MCF 10A (cell line): ENCODE measurements at regions not wholly inside any gene's neighbourhood (a gene's known extent, or its start where the extent isn't known, plus 50 kb on each side); places are given as distances from the start of the nearest gene placed in this dataset.

Source experiments
- BruUV-seq: library from RNA; stranded (reverse); fragments of 400-500 nt; replicated peaks from 2 replicates; lab custom pipeline; 2021; lab: Mats Ljungman, UMichigan
- CTCF ChIA-PET: fragments of 300-600 bp; sonication (Branson Sonifier 250); formaldehyde crosslinking; extraction: SDS; loops from one replicate; lab custom pipeline; 2021; ENCODE audit warnings: antibody characterized with exemption, inconsistent platforms; lab: Yijun Ruan, JAX
- POLR2A ChIA-PET: fragments of 300-600, 350-650 bp; sonication (Branson Sonifier 250); formaldehyde crosslinking; extraction: SDS; loops from one replicate; lab custom pipeline; 2020; ENCODE audit warnings: antibody characterized with exemption, inconsistent platforms; lab: Yijun Ruan, JAX
- DNase-seq: peaks from one replicate; pipeline ENCODE4 v3.0.0-alpha.2; 2018; ENCODE audit not compliant: unreplicated experiment
- H3K27ac Mint-ChIP-seq: one replicate; pipeline ENCODE4 v1.8.0; 2022; ENCODE audit warnings: mild to moderate bottlenecking, low read depth, mixed read lengths; ENCODE audit not compliant: unreplicated experiment
- H3K27me3 Mint-ChIP-seq: one replicate; pipeline ENCODE4 v1.8.0; 2022; ENCODE audit warnings: mixed read lengths; ENCODE audit not compliant: insufficient read depth, unreplicated experiment
- H3K36me3 Mint-ChIP-seq: one replicate; pipeline ENCODE4 v1.8.0; 2022; ENCODE audit warnings: mild to moderate bottlenecking, moderate library complexity, mixed read lengths; ENCODE audit not compliant: insufficient read depth, unreplicated experiment
- H3K4me1 Mint-ChIP-seq: one replicate; pipeline ENCODE4 v1.8.0; 2022; ENCODE audit warnings: mixed read lengths; ENCODE audit not compliant: insufficient read depth, unreplicated experiment
- H3K4me3 Mint-ChIP-seq: one replicate; pipeline ENCODE4 v1.8.0; 2022; ENCODE audit warnings: mild to moderate bottlenecking, moderate library complexity, mixed read lengths; ENCODE audit not compliant: unreplicated experiment
- H3K9me3 Mint-ChIP-seq: one replicate; pipeline ENCODE4 v1.8.0; 2022; ENCODE audit warnings: mixed read lengths; ENCODE audit not compliant: unreplicated experiment
- intact Hi-C: fragments of 100-400 bp; cut with micrococcal nuclease; formaldehyde crosslinking; loops from 2 replicates; pipeline ENCODE4 v1.14.1; 2022
- TF ChIP-seq, protein P1 (sequence below): fragments of 200-600 bp; IDR thresholded peaks from one replicate; pipeline ENCODE4 v1.8.0; 2022; ENCODE audit warnings: antibody characterized with exemption, mild to moderate bottlenecking; ENCODE audit not compliant: unreplicated experiment

DNA sequence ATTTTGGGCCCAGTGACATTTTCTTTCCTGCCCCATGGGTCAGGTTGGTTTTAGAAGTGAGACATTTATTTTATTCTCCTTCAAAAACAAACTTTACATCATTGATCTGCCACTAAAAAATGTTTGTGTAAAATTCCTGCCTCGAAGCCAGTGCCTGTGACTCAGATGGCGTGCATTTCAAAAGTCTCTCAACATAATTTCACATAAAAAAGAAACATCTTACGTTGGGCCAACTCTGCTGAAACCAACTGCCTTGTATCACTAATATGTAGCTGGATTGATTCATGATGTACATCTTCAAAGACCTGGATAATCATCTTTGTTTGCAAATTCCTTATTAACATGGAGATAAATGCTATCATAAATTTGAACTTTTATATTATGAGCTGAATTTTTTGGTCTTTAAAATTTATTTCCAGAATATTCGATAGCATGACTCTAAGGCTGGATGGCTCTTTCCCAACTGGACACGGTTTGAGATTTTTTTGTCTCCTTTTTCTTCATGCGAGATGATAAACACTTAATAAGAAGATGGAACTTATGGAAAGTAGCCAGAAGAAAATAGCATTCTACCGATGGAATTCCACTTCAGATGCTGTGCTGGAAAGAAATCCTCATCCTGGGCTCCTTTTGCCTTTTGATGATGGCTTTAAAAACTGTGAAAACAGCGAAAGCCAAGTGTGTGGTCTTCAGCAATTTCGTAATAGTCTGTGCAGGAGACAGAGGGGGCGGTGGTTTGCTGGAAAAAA, 420.5 kb downstream of the FGF9 start:
- ChIA-PET CTCF (no interaction called here), POLR2A (no interaction called here)
- Mint-ChIP-seq H3K27ac (no peak overlapping the region), H3K27me3 (no peaks in the 10 kb centered on the region), H3K9me3 (peaks cover 8% of the 10 kb centered on the region), H3K4me1 (peaks cover 6% of the 10 kb centered on the region), H3K4me3 (no peak overlapping the region), H3K36me3 (no peaks in the 10 kb centered on the region)
- no TSS peak for BruUV-seq
- TF ChIP-seq, protein P1, sequence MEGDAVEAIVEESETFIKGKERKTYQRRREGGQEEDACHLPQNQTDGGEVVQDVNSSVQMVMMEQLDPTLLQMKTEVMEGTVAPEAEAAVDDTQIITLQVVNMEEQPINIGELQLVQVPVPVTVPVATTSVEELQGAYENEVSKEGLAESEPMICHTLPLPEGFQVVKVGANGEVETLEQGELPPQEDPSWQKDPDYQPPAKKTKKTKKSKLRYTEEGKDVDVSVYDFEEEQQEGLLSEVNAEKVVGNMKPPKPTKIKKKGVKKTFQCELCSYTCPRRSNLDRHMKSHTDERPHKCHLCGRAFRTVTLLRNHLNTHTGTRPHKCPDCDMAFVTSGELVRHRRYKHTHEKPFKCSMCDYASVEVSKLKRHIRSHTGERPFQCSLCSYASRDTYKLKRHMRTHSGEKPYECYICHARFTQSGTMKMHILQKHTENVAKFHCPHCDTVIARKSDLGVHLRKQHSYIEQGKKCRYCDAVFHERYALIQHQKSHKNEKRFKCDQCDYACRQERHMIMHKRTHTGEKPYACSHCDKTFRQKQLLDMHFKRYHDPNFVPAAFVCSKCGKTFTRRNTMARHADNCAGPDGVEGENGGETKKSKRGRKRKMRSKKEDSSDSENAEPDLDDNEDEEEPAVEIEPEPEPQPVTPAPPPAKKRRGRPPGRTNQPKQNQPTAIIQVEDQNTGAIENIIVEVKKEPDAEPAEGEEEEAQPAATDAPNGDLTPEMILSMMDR = no peak
- intact Hi-C loops = no loop called here
- no peak for DNase-seq

DNA sequence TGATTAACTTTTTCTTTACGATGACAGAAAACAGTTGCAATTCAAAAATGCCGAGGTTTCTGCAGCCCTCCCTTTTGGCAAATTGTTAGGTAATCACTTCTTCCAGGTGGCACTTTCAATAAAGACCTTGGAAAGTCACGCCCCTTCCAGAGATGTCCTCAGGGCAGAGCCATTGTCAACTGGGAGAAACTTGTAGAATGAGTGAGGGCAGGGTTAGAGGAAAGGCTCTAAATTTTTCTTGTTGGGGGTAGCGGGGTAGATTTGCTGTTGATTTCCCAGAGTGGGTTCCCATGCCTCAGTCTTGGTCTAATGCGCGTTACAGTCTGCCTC, 421.1 kb downstream of the FGF9 start:
- Mint-ChIP-seq H3K9me3 (peaks cover 8% of the 10 kb centered on the region), H3K4me3 (no peak overlapping the region), H3K36me3 (no peaks in the 10 kb centered on the region), H3K27ac (no peak overlapping the region), H3K4me1 (peaks cover 6% of the 10 kb centered on the region), H3K27me3 (no peaks in the 10 kb centered on the region)
- intact Hi-C loops = no loop called here
- no peak for DNase-seq
- TF ChIP-seq, protein P1 = no peak
- POLR2A ChIA-PET = no interaction called here
- BruUV-seq = no TSS peak
- CTCF ChIA-PET = no interaction called here

DNA sequence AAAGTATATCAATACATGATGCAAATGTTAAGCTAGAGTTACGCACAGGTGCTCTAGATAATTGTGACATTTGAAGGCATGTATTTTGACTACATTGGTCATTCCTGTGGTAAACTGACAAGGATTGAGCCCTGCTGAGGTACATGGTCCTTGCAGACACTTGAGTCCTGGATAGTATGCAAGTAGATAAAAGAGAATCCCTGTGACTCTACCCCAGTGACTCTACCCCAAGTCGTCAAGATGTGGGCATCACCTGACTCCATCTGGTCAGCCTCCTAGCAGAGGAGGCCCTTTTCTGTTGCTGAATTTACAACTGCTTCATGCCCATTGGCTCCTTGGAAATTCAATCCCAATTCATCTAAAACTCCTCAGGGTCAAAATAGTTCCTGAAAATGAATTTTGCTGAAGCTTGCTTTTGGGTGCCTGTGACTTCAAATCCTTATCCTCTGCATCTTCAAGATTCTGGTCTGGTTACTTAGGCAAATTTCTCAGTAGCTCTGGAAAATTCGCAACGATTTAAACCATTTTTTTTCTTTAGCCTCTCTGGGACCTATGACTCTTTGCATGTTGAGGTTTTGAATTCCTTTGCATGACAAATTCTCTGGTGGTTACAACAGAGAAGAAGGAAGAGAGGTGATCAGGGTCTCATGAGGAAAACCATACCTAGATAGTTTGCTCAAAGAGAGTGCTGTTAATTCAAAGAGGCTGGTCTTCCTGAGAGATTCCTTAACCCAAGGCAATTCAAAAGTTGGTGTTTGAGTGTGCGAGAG, 422.1 kb downstream of the FGF9 start:
- POLR2A ChIA-PET = no interaction called here
- H3K9me3 Mint-ChIP-seq = peaks cover 8% of the 10 kb centered on the region
- H3K27me3 Mint-ChIP-seq = peaks cover 3% of the 10 kb centered on the region
- H3K4me1 Mint-ChIP-seq = peaks cover 6% of the 10 kb centered on the region
- CTCF ChIA-PET = interaction anchor here (0.6 kb wide), 1 partner anchor 401 kb away, joined by 3 read pairs; no protein-coding TSS in a partner anchor
- no peak overlapping the region for H3K4me3 Mint-ChIP-seq
- intact Hi-C loops = no loop called here
- H3K36me3 Mint-ChIP-seq = no peaks in the 10 kb centered on the region
- no peak overlapping the region for H3K27ac Mint-ChIP-seq
- TF ChIP-seq, protein P1 = no peak
- BruUV-seq = no TSS peak
- no peak for DNase-seq

DNA sequence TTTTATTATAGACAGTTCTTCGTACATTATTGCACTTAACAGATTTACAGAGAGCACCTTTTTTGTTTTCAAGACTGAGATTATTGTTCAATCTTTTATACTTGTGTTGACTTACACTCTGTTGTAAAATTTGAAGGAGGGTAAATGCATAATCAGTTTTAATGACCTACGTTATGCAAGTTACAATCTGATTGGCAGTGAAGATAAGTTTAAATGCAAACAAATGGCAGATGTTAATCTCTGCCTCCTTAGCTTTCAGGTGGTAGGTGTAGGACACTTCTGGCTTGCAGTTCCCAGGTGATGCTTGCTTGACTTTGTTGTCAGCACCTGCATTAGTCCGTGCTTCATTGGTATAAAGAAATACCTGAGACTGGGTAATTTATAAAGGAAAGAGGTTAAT, 424.9 kb downstream of the FGF9 start:
- CTCF ChIA-PET = no interaction called here
- TF ChIP-seq, protein P1 = no peak
- intact Hi-C loops = no loop called here

More for the DNA sequence above, 424.9 kb downstream of the FGF9 start:
- DNase-seq = no peak
- Mint-ChIP-seq H3K27me3 (peaks cover 10% of the 10 kb centered on the region), H3K4me3 (no peak overlapping the region), H3K4me1 (peaks cover 4% of the 10 kb centered on the region), H3K9me3 (peaks cover 8% of the 10 kb centered on the region), H3K36me3 (no peaks in the 10 kb centered on the region), H3K27ac (no peak overlapping the region)
- POLR2A ChIA-PET = no interaction called here
- BruUV-seq = no TSS peak
